SKM-1 (cell line): ENCODE measurements at regions not wholly inside any gene's neighbourhood (a gene's known extent, or its start where the extent isn't known, plus 50 kb on each side); places are given as distances from the start of the nearest gene placed in this dataset.

Source experiments
- DNase-seq: peaks from one replicate; lab custom pipeline; 2025; ENCODE audit not compliant: unreplicated experiment; lab: John Stamatoyannopoulos, UW

- DNase-seq: no peak
These were observed 455.3 kb upstream of the NR2F2 start for GRCh38 chr15:95875121-95875643.

- DNase-seq: no peak
These were observed 450.4 kb upstream of the NR2F2 start for GRCh38 chr15:95880031-95880570.

GRCh38 chr15:95880630-95881029 is 449.9 kb upstream of the NR2F2 start:
- no peak for DNase-seq

DNA sequence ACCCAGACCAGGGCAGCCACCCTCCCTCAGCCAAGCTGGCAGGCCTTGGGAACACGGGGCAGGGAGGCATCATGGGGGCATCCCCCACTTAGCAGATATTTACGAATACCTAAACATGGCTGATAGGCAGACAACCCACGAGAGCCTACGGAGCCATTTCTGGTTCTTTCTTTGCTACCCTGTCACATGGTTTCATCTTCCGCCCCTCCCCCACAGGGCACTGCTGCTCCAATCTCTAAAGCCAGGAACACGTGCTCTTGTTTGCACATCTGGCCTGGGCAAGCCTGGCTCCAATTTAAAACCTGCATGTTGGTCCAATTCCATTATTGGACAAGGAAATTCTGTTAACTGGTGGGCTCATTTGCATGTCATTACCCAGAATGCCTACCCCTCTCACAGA is 447.4 kb upstream of the NR2F2 start:
- no peak for DNase-seq

- DNase-seq: no peak
These were observed 446.2 kb upstream of the NR2F2 start for GRCh38 chr15:95884276-95884675.

DNA sequence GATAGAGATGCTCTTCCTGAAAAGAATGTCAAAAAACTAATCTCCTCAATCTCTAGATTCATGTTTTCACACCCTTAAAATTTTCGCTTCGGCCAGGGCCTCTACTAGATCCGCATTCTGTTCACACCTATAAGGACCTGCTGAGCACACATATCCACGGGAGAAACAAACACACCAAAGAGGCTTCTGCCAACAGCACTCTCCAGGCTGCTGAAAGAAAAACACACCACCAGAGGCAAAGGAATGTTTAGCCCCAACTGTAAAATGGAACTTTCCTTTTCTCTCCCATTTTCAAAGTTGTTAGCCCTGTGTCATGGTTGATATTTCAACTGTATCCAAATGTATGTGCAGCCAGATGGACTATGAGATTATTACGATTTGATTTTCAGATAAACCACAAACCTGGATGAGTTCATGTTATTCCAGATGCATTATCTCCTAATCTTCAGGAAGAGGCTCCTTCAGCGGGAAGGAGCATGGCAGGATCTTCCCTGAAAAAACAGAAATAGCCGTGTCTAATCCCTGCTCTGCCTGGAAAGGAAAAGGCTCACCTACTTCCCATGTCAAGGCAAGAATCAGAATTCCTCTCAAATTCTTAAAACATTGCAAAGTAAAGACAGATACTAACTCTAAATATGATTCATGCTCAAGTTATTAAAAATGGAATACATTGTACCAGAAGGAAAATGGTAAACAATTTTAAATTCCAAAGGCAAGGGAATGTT is 442.7 kb upstream of the NR2F2 start:
- DNase-seq: no peak

- no peak for DNase-seq
These were observed 441.7 kb upstream of the NR2F2 start for GRCh38 chr15:95888762-95889161.

GRCh38 chr15:95894407-95894956 is 436.0 kb upstream of the NR2F2 start:
- DNase-seq: no peak

- no peak for DNase-seq
These were observed 435.0 kb upstream of the NR2F2 start for GRCh38 chr15:95895508-95895907.

- DNase-seq: no peak
These were observed 432.8 kb upstream of the NR2F2 start for GRCh38 chr15:95897651-95898050.

- no peak for DNase-seq
These were observed 431.7 kb upstream of the NR2F2 start for GRCh38 chr15:95898761-95899160.

DNA sequence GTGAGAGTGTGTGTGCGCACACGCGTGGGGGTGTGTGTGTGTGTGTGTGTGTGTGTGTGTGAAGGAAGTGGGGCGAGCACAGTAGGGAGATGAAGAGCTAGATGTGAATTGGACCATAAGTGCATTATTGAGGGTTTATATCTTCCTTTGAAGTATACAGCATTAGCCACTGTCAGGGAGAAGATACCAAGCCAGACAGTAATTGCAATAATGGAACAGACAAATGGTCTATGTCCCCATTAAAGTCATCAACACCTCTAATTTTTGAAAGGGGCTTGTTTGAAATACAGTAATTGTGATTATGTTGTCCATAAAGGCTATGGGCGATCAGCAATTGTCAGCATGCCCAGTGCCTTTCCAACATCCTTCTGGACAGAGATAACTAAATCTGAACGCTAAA is 429.2 kb upstream of the NR2F2 start:
- no peak for DNase-seq

GRCh38 chr15:95902606-95903005 is 427.9 kb upstream of the NR2F2 start:
- DNase-seq: no peak

DNA sequence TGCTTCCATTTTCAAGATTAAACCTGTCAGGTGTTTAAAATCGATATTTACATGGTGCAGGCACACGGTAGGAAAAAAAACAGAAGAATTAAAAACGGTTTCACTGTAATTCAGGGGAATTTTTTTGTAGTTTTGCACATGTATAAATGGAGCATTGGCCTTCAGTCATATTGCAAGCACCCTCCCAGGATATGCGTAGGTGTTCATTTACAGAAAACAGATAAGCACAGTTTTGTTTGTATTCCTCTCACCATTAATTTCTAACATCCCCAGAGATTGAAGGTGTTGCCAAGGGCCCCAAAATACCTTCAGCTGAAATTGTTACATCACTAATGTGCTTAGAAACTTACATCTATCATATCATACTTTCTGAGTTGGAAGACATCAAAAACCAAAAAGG is 427.1 kb upstream of the NR2F2 start:
- DNase-seq: no peak

GRCh38 chr15:95910643-95911212 is 419.8 kb upstream of the NR2F2 start:
- no peak for DNase-seq

DNA sequence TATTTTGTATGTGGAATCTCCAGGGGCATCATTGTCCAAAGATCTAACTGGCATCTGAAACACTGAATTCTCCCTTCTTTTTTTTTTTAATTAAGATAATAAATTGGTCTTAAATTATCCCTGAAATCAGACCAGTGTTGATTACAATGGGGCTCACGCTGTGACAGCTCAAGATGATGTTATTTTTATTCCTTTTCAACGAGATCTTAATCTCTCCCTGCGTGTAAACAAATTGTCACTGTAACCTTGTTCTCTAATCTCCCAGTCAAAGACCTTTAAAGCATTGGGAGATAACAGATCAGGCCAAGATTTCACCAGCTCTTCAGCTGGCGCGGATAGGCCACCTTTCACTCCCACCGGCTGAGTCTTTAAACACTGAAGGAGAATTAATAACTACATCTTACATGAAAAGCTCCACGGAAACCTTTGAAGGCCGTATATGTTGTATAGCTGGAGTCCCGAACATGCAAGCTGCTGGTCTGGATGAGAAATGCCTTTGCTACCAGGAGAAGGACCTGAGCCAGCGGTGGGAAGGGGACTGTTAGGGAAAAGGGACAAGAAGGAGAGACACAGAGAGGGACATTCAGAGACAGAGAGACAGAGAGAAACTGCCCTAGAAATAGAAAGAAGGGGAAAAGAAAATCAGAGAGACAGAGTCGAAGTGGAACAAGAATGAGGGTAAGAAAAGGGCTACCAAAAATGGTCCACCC is 418.8 kb upstream of the NR2F2 start:
- no peak for DNase-seq

- no peak for DNase-seq
These were observed 418.2 kb upstream of the NR2F2 start for GRCh38 chr15:95912280-95912625.

DNA sequence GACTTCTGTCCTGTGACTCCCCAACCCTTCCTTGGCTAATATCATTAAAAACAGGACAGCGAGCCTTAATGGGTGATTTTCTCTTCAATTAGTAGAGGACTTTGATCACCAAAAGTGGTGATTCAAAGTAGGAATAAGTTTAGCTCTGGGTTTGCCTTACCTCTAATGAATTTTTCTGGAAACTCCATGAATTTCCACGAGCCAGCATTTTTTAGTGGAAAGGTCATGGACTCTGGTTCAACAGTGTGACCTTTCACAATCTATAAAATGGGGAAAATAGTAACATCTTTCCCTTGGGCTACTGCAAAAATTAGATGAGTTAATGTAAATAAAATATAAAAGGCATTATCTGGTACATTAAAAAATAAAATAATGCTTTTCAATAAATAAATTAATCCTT is 417.8 kb upstream of the NR2F2 start:
- no peak for DNase-seq

GRCh38 chr15:95916568-95916967 is 413.9 kb upstream of the NR2F2 start:
- no peak for DNase-seq

- no peak for DNase-seq
These were observed 412.0 kb upstream of the NR2F2 start for GRCh38 chr15:95918525-95918924.

GRCh38 chr15:95919460-95919859 is 411.0 kb upstream of the NR2F2 start:
- DNase-seq: no peak

- no peak for DNase-seq
These were observed 409.1 kb upstream of the NR2F2 start for GRCh38 chr15:95921404-95921803.
